Fibroblast of lung (primary cell): ENCODE measurements at regions not wholly inside any gene's neighbourhood (a gene's known extent, or its start where the extent isn't known, plus 50 kb on each side); places are given as distances from the start of the nearest gene placed in this dataset.

ENCODE experiments used
- EZH2 ChIP-seq: IDR thresholded peaks from 2 replicates; pipeline ENCODE4 v1.5.1; 2012; ENCODE audit warnings: low read length, control low read depth, mild to moderate bottlenecking; ENCODE audit errors: missing control alignments
- TF ChIP-seq, protein P1 (sequence below), 2 donors: IDR thresholded peaks in 1 of 2; conservative IDR thresholded peaks in 1 of 2; 1 replicate in 1 of 2; 2 replicates in 1 of 2; pipeline ENCODE4 v1.5.1; 2011 to 2012; ENCODE audit warnings: low read length in 2 of 2, control low read depth in 1 of 2, inconsistent platforms in 1 of 2, low read depth in 1 of 2, mild to moderate bottlenecking in 1 of 2

DNA sequence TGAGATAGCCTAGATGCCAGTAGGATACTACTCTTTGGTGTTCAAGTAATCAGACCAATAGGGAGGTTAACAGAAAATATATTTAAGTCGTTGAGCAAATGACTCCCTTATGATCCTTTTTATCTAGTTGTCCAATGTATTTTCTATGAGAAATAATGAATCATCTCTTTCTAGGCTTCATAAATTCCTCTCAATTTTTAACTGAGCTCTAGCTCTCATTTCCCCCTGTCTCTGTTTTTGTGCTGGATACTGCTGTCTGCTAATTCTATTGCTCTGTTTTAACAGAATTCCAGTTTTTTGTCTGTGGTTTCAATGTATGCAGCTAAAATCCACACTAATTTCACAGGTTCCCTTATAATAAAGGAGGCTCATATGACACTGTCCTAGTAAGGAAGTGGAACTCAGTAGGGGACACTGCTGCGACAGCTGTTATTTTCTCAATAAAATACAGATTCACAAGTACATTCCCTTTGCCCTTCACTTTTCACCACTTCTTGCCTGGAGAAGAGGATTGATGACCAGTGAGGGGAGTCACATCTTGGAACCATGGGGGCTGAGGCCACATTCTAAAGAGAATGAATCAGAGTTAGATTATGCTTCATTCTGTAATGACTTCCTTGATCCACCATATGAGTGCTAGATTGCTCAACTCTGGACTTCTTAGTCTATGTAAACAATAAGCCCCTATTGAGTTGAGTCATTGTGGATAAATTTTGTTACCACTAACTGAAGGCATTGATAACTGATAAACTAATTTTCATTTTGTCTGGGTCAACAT, 558.7 kb upstream of the KCNMB2 start:
- TF ChIP-seq, protein P1, sequence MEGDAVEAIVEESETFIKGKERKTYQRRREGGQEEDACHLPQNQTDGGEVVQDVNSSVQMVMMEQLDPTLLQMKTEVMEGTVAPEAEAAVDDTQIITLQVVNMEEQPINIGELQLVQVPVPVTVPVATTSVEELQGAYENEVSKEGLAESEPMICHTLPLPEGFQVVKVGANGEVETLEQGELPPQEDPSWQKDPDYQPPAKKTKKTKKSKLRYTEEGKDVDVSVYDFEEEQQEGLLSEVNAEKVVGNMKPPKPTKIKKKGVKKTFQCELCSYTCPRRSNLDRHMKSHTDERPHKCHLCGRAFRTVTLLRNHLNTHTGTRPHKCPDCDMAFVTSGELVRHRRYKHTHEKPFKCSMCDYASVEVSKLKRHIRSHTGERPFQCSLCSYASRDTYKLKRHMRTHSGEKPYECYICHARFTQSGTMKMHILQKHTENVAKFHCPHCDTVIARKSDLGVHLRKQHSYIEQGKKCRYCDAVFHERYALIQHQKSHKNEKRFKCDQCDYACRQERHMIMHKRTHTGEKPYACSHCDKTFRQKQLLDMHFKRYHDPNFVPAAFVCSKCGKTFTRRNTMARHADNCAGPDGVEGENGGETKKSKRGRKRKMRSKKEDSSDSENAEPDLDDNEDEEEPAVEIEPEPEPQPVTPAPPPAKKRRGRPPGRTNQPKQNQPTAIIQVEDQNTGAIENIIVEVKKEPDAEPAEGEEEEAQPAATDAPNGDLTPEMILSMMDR (conservative IDR thresholded peaks at IDR 0.05 in 1 of 2, IDR thresholded peaks at IDR 0.05 in 1 of 2; ENCODE audit: low read depth in 1 of 2, low read length in 2 of 2) = no peak
- no peak for TF ChIP-seq EZH2
